A549 (cell line): ENCODE measurements at regions not wholly inside any gene's neighbourhood (a gene's known extent, or its start where the extent isn't known, plus 50 kb on each side); places are given as distances from the start of the nearest gene placed in this dataset.

Experiments used
- ATAC-seq, 2 experiments: fragments of 200-7000 bp in 1 of 2; fragments of >200 bp in 1 of 2; cut with Nextera tagmentation in 1 of 2; cut with Tn5 transposase in 1 of 2; 3 replicates each; pipeline versions ENCODE4 v1.8.0 to v1.9.1; 2018 to 2020; ENCODE audit warnings: mild to moderate bottlenecking in 1 of 2, moderate library complexity in 1 of 2
- CTCF ChIA-PET: fragments of 300-600 bp; sonication (Branson Sonifier 250); formaldehyde crosslinking; extraction: SDS; loops from one replicate; lab custom pipeline; 2021; ENCODE audit warnings: antibody characterized with exemption, inconsistent platforms; lab: Yijun Ruan, JAX
- POLR2A ChIA-PET: fragments of 350-600 bp; formaldehyde crosslinking; extraction: SDS; loops from one replicate; lab custom pipeline; 2021; ENCODE audit warnings: antibody characterized with exemption, inconsistent platforms; lab: Yijun Ruan, JAX
- DNase-seq, 2 experiments: peaks; one replicate each; pipeline versions ENCODE4 v3.0.0 to v3.0.0-alpha.2; 2011 to 2016; ENCODE audit warnings: low read depth in 1 of 2, low spot score in 1 of 2
- FAIRE-seq: peaks from 2 replicates; lab custom pipeline; 2011; peaks lifted over from hg19 to GRCh38; lab: Jason Lieb, UNC
- H3K27ac ChIP-seq, 2 experiments: fragments of >200 bp; sonication (Bioruptor Twin); formaldehyde crosslinking; 3 replicates each; pipeline ENCODE4 v1.5.1; 2016 to 2017
- H3K4me1 ChIP-seq: fragments of >200 bp; sonication (Bioruptor Twin); formaldehyde crosslinking; 3 replicates; pipeline ENCODE4 v1.6.1; 2016
- H3K4me2 ChIP-seq: fragments of >200 bp; sonication (Bioruptor Twin); formaldehyde crosslinking; 3 replicates; pipeline ENCODE4 v1.6.1; 2016
- H3K4me3 ChIP-seq: fragments of >200 bp; sonication (Bioruptor Twin); formaldehyde crosslinking; 3 replicates; pipeline ENCODE4 v1.5.1; 2016
- H3K9me3 ChIP-seq: fragments of >200 bp; sonication (Bioruptor Twin); formaldehyde crosslinking; 3 replicates; pipeline ENCODE4 v1.6.1; 2016
- CBX8 ChIP-seq: fragments of 200-600 bp; sonication (generic); IDR thresholded peaks from 2 replicates; pipeline ENCODE4 v1.6.1; 2016
- CHD2 ChIP-seq: fragments of 150-350 bp; IDR thresholded peaks from 2 replicates; pipeline ENCODE4 v1.6.1; 2014; ENCODE audit warnings: low read length; ENCODE audit not compliant: partially characterized antibody
- EHF ChIP-seq: fragments of 250-450 bp; sonication (Bioruptor Pico); IDR thresholded peaks from 2 replicates; pipeline ENCODE4 v1.5.0; 2020; ENCODE audit warnings: mild to moderate bottlenecking
- EP300 ChIP-seq, 2 experiments: fragments of >200 bp; sonication (Bioruptor Twin); formaldehyde crosslinking; IDR thresholded peaks; 2 replicates in 1 of 2; 3 replicates in 1 of 2; pipeline ENCODE4 v1.6.1; 2016 to 2017
- ESRRA ChIP-seq: fragments of 150-350 bp; IDR thresholded peaks from 2 replicates; pipeline ENCODE4 v1.6.1; 2014; ENCODE audit warnings: mild to moderate bottlenecking, low read length, borderline replicate concordance
- FOSB ChIP-seq: fragments of 250-450 bp; sonication (Bioruptor Pico); IDR thresholded peaks from 2 replicates; pipeline ENCODE4 v1.5.0; 2020; ENCODE audit warnings: mild to moderate bottlenecking, moderate library complexity
- FOSL2 ChIP-seq, 2 experiments: fragments of 450-650 bp in 1 of 2; fragments of >200 bp in 1 of 2; sonication (Bioruptor Twin) in 1 of 2; formaldehyde crosslinking; IDR thresholded peaks; 2 replicates each; pipeline versions ENCODE4 v1.5.0 to v1.6.1; 2016 to 2020; ENCODE audit warnings: mild to moderate bottlenecking in 1 of 2, moderate library complexity in 1 of 2
- HDAC2 ChIP-seq: fragments of 200-600 bp; sonication (generic); IDR thresholded peaks from 2 replicates; pipeline ENCODE4 v1.6.1; 2016
- HEYL ChIP-seq: fragments of 250-450 bp; sonication (Bioruptor Pico); IDR thresholded peaks from 2 replicates; pipeline ENCODE4 v1.8.0; 2021; ENCODE audit warnings: mild to moderate bottlenecking, moderate library complexity
- HOXA7 ChIP-seq: fragments of 250-450 bp; sonication (Bioruptor Pico); IDR thresholded peaks from 2 replicates; pipeline ENCODE4 v1.5.0; 2020; ENCODE audit warnings: mild to moderate bottlenecking, moderate library complexity
- HOXB13 ChIP-seq: fragments of 250-450 bp; sonication (Bioruptor Pico); IDR thresholded peaks from 2 replicates; pipeline ENCODE4 v1.5.0; 2020; ENCODE audit warnings: low read depth, mild to moderate bottlenecking, moderate library complexity
- HOXB5 ChIP-seq: fragments of 250-450 bp; sonication (Bioruptor Pico); IDR thresholded peaks from 2 replicates; pipeline ENCODE4 v1.5.0; 2020; ENCODE audit warnings: mild to moderate bottlenecking, moderate library complexity
- JUN ChIP-seq, 2 experiments: fragments of >200 bp; sonication (Bioruptor Twin); formaldehyde crosslinking; IDR thresholded peaks; 2 replicates in 1 of 2; 3 replicates in 1 of 2; pipeline ENCODE4 v1.6.1; 2016 to 2017
- JUNB ChIP-seq: fragments of >200 bp; sonication (Bioruptor Twin); formaldehyde crosslinking; IDR thresholded peaks from 2 replicates; pipeline ENCODE4 v1.6.1; 2016
- KDM1A ChIP-seq: fragments of 200-600 bp; sonication (generic); IDR thresholded peaks from 2 replicates; pipeline ENCODE4 v1.6.1; 2016; ENCODE audit warnings: low read depth, mild to moderate bottlenecking
- MAZ ChIP-seq: fragments of 150-350 bp; IDR thresholded peaks from 2 replicates; pipeline ENCODE4 v1.6.1; 2014; ENCODE audit warnings: antibody characterized with exemption, low read depth, low read length, borderline replicate concordance
- NFE2L2 ChIP-seq: fragments of 150-350 bp; conservative IDR thresholded peaks from 2 replicates; pipeline ENCODE4 v1.6.1; 2014; ENCODE audit warnings: low read length
- NPAS2 ChIP-seq: fragments of 250-450 bp; sonication (Bioruptor Pico); IDR thresholded peaks from 2 replicates; pipeline ENCODE4 v1.8.0; 2022; ENCODE audit warnings: mild to moderate bottlenecking, moderate library complexity, borderline replicate concordance
- NR3C1 ChIP-seq: fragments of >200 bp; sonication (Bioruptor Twin); formaldehyde crosslinking; IDR thresholded peaks from 3 replicates; pipeline ENCODE4 v1.6.1; 2017
- RAD21 ChIP-seq, 2 experiments: fragments of >200 bp in 1 of 2; sonication (Bioruptor Twin) in 1 of 2; formaldehyde crosslinking in 1 of 2; IDR thresholded peaks in 1 of 2; conservative IDR thresholded peaks in 1 of 2; 2 replicates in 1 of 2; 3 replicates in 1 of 2; pipeline ENCODE4 v1.6.1; 2012 to 2018; ENCODE audit warnings: inconsistent platforms in 1 of 2
- RFX5 ChIP-seq: fragments of 450-650 bp; IDR thresholded peaks from 2 replicates; pipeline ENCODE4 v1.7.1; 2014; ENCODE audit warnings: antibody characterized with exemption, mild to moderate bottlenecking, moderate library complexity
- SMC3 ChIP-seq: fragments of >200 bp; sonication (Bioruptor Twin); formaldehyde crosslinking; IDR thresholded peaks from 3 replicates; pipeline ENCODE4 v1.6.1; 2018; ENCODE audit warnings: inconsistent platforms
- SREBF2 ChIP-seq: fragments of 450-650 bp; IDR thresholded peaks from 2 replicates; pipeline ENCODE4 v1.6.1; 2014; ENCODE audit warnings: mild to moderate bottlenecking, moderate library complexity
- TFCP2L1 ChIP-seq: fragments of 250-450 bp; sonication (Bioruptor Pico); IDR thresholded peaks from 2 replicates; pipeline ENCODE4 v1.5.0; 2021; ENCODE audit warnings: mild to moderate bottlenecking
- ZNF302 ChIP-seq: fragments of 250-450 bp; sonication (Bioruptor Pico); IDR thresholded peaks from 2 replicates; pipeline ENCODE4 v1.9.0; 2021; ENCODE audit warnings: inconsistent platforms, mild to moderate bottlenecking, moderate library complexity
- WGBS: methylation state at CpG from one replicate; pipeline ENCODE4 v1.1.6; 2017; ENCODE audit errors: missing lambda C conversion rate; 5-methylcytosine and 5-hydroxymethylcytosine counted together
- TF ChIP-seq, protein P1 (sequence below): IDR thresholded peaks from 2 replicates; pipeline ENCODE4 v1.6.1; 2012; ENCODE audit warnings: low read depth, borderline replicate concordance
- TF ChIP-seq, protein P2 (sequence below): fragments of 250-450 bp; sonication (Bioruptor Pico); IDR thresholded peaks from 2 replicates; pipeline ENCODE4 v1.5.0; 2021; ENCODE audit warnings: mild to moderate bottlenecking, moderate library complexity, borderline replicate concordance
- TF ChIP-seq, protein P3 (sequence below): fragments of 250-450 bp; sonication (Bioruptor Pico); IDR thresholded peaks from 2 replicates; pipeline ENCODE4 v1.5.0; 2020; ENCODE audit warnings: low read depth, mild to moderate bottlenecking, moderate library complexity
- TF ChIP-seq, protein P4 (sequence below): IDR thresholded peaks from 2 replicates; pipeline ENCODE4 v1.6.1; 2012

DNA sequence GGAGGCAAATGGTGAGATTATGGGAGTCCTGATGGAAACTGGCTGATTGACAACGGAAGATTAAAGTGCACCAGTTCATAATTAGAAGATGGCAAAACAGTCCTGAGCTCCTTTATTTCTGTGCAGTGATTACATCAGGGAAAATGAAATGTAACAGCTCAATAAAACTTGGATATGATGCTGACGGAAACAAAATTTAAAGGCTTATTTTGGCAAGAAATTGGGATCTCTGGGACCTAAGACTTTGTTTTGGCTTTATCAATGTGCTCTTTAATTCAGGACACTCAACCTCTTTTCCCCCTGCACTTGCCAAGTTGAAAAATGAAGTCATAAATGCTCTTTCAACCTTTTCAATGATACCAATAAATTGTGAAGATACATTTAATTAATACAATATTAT is 226.8 kb downstream of the C6orf118 start:
- TF ChIP-seq RAD21 (conservative IDR thresholded peaks at IDR 0.05 in 1 of 2, IDR thresholded peaks at IDR 0.05 in 1 of 2) (no peak), HOXA7 (CRISPR knock-in tag) (no peak), FOSL2 (IDR thresholded peaks at IDR 0.05) (no peak), FOSL2 (CRISPR knock-in tag; IDR thresholded peaks at IDR 0.05) (no peak), ZNF302 (CRISPR knock-in tag) (no peak)
- FAIRE-seq, result no peak
- ChIA-PET CTCF (interaction anchor here (1.5 kb wide), 1 partner anchor 16 kb away, joined by 3 read pairs; no protein-coding TSS in a partner anchor), POLR2A (no interaction called here)
- WGBS, result 56% methylated on average over 2 of the region's 2 CpGs
- H3K4me2 ChIP-seq, result no peak overlapping the region
- H3K4me3 ChIP-seq, result no peak overlapping the region
- no peaks in the 10 kb centered on the region for H3K9me3 ChIP-seq
- H3K27ac ChIP-seq, result no peak overlapping the region
- no peak for DNase-seq
- no peak for ATAC-seq
- no peaks in the 10 kb centered on the region for H3K4me1 ChIP-seq

DNA sequence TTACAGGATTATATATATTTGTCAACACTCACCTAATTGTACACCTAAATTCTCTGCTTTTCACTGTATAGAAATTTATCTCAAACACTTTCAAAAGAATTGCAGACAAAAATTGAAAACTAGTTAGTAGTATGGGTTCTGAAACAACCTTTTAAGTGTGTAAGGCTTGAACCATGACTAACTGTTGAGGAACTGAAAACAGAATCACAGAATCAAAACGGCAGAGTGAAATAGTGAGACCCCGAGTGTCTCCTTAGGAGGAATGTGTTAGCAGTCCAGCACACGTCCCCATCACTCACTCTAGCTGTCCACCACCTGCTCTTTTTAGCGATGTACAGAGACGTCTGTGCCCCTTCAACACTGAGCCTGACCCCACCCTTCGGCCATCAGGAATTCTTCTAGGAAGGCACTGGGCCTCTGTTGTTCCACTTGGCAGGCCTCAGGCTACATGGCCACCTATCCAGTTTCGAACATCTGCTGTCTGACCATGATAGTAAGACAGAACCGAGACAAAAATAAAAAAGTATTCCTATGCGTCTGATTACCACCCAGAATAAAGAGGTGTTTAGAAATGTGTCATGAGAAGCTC is 227.4 kb downstream of the C6orf118 start:
- Histone ChIP-seq H3K4me1 (no peaks in the 10 kb centered on the region), H3K27ac (no peak overlapping the region), H3K9me3 (no peaks in the 10 kb centered on the region), H3K4me2 (no peak overlapping the region), H3K4me3 (no peak overlapping the region)
- POLR2A ChIA-PET, result no interaction called here
- CTCF ChIA-PET, result interaction anchor here (1.5 kb wide), 1 partner anchor 17 kb away, joined by 3 read pairs; no protein-coding TSS in a partner anchor
- FAIRE-seq (no peak), DNase-seq (no peak), ATAC-seq (no peak)
- no peak for TF ChIP-seq SREBF2
- TF ChIP-seq, protein P1, sequence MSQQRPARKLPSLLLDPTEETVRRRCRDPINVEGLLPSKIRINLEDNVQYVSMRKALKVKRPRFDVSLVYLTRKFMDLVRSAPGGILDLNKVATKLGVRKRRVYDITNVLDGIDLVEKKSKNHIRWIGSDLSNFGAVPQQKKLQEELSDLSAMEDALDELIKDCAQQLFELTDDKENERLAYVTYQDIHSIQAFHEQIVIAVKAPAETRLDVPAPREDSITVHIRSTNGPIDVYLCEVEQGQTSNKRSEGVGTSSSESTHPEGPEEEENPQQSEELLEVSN, result no peak
- TF ChIP-seq, protein P2, sequence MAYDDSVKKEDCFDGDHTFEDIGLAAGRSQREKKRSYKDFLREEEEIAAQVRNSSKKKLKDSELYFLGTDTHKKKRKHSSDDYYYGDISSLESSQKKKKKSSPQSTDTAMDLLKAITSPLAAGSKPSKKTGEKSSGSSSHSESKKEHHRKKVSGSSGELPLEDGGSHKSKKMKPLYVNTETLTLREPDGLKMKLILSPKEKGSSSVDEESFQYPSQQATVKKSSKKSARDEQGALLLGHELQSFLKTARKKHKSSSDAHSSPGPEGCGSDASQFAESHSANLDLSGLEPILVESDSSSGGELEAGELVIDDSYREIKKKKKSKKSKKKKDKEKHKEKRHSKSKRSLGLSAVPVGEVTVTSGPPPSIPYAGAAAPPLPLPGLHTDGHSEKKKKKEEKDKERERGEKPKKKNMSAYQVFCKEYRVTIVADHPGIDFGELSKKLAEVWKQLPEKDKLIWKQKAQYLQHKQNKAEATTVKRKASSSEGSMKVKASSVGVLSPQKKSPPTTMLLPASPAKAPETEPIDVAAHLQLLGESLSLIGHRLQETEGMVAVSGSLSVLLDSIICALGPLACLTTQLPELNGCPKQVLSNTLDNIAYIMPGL (CRISPR knock-in tag), result no peak
- no peak for TF ChIP-seq RFX5
- no peak for TF ChIP-seq HEYL (CRISPR knock-in tag)
- no peak for TF ChIP-seq ESRRA
- TF ChIP-seq HOXB13 (CRISPR knock-in tag), result no peak
- no peak for TF ChIP-seq NFE2L2
- TF ChIP-seq HOXB5 (CRISPR knock-in tag), result no peak
- TF ChIP-seq EHF (CRISPR knock-in tag), result no peak
- TF ChIP-seq SMC3, result no peak
- 32% methylated on average over 9 of the region's 9 CpGs for WGBS

DNA sequence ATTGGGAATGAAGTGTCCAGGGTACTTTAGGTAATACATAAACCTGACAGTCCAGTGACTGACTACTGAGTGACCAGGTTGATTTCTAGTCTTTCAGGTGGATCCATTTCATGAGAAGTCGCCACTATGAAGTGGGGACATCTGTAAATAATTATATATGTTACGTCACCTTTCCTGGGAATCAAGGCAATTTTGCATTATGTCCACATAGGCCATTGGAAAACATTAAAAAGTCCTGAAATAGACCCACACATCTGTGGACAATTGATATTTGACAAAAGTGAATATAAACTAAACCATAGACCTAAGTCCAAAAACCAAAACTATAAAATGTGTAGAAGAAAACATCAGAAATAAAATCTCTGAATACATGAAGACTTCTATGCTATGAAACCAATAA is 231.5 kb downstream of the C6orf118 start:
- no peak overlapping the region for H3K4me3 ChIP-seq
- H3K27ac ChIP-seq, result no peak overlapping the region
- TF ChIP-seq MAZ (no peak), HOXA7 (CRISPR knock-in tag) (no peak), FOSB (CRISPR knock-in tag) (no peak), EP300 (IDR thresholded peaks at IDR 0.05) (no peak), KDM1A (no peak), CBX8 (no peak), CHD2 (no peak), NPAS2 (no peak), HDAC2 (no peak), FOSL2 (IDR thresholded peaks at IDR 0.05) (no peak), FOSL2 (CRISPR knock-in tag; IDR thresholded peaks at IDR 0.05) (no peak), NR3C1 (no peak), SMC3 (no peak), EHF (CRISPR knock-in tag) (no peak), SREBF2 (no peak), JUNB (no peak), TFCP2L1 (CRISPR knock-in tag) (no peak), JUN (IDR thresholded peaks at IDR 0.05) (no peak)
- TF ChIP-seq, protein P2 (CRISPR knock-in tag), result no peak
- TF ChIP-seq, protein P3, sequence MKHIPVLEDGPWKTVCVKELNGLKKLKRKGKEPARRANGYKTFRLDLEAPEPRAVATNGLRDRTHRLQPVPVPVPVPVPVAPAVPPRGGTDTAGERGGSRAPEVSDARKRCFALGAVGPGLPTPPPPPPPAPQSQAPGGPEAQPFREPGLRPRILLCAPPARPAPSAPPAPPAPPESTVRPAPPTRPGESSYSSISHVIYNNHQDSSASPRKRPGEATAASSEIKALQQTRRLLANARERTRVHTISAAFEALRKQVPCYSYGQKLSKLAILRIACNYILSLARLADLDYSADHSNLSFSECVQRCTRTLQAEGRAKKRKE (CRISPR knock-in tag), result no peak
- TF ChIP-seq, protein P4, sequence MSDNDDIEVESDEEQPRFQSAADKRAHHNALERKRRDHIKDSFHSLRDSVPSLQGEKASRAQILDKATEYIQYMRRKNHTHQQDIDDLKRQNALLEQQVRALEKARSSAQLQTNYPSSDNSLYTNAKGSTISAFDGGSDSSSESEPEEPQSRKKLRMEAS, result no peak
- no peak for ATAC-seq
- no peaks in the 10 kb centered on the region for H3K9me3 ChIP-seq
- 41% methylated on average over 2 of the region's 2 CpGs for WGBS
- no peak for FAIRE-seq
- no peaks in the 10 kb centered on the region for H3K4me1 ChIP-seq
- H3K4me2 ChIP-seq, result no peak overlapping the region
- ChIA-PET POLR2A (no interaction called here), CTCF (no interaction called here)
- no peak for DNase-seq
